OCI-LY7 (cell line): ENCODE measurements at regions not wholly inside any gene's neighbourhood (a gene's known extent, or its start where the extent isn't known, plus 50 kb on each side); places are given as distances from the start of the nearest gene placed in this dataset.

Experiments used
- BruUV-seq: library from RNA; stranded (reverse); fragments of 400-500 nt; replicated peaks from 2 replicates; lab custom pipeline; 2021; lab: Mats Ljungman, UMichigan
- CTCF ChIA-PET: fragments of 300-600 bp; sonication (Branson Sonifier 250); formaldehyde crosslinking; loops from one replicate; lab custom pipeline; 2022; ENCODE audit warnings: antibody characterized with exemption; ENCODE audit not compliant: unreplicated experiment; lab: Charles Lee
- POLR2A ChIA-PET: fragments of 300-600 bp; sonication (Branson Sonifier 250); formaldehyde crosslinking; loops from one replicate; lab custom pipeline; 2022; ENCODE audit warnings: antibody characterized with exemption; lab: Charles Lee
- DNase-seq: peaks from one replicate; pipeline ENCODE4 v3.0.0-alpha.2; 2015; ENCODE audit warnings: low spot score
- H2AFZ ChIP-seq: fragments of 200-600 bp; sonication (generic), shearing (Covaris generic); 2 replicates; pipeline ENCODE4 v1.6.1; 2014; ENCODE audit warnings: mild to moderate bottlenecking, antibody characterized with exemption, low read length, moderate library complexity
- H3K27ac ChIP-seq: fragments of 200-600 bp; sonication (generic); 2 replicates; pipeline ENCODE4 v1.5.1; 2014; ENCODE audit warnings: mixed run types, low read depth, mild to moderate bottlenecking, moderate library complexity, low read length, inconsistent platforms; ENCODE audit not compliant: poor library complexity, severe bottlenecking
- H3K36me3 ChIP-seq: fragments of 200-600 bp; sonication (generic); 2 replicates; pipeline ENCODE4 v1.6.1; 2014; ENCODE audit warnings: mild to moderate bottlenecking, antibody characterized with exemption, low read length, moderate library complexity, mixed read lengths; ENCODE audit not compliant: insufficient read depth
- H3K4me1 ChIP-seq: fragments of 200-600 bp; sonication (generic); 2 replicates; pipeline ENCODE4 v1.5.1; 2014; ENCODE audit warnings: mild to moderate bottlenecking, low read length; ENCODE audit not compliant: insufficient read depth, poor library complexity, severe bottlenecking
- H3K4me2 ChIP-seq: fragments of 200-600 bp; sonication (generic); 2 replicates; pipeline ENCODE4 v1.6.1; 2014; ENCODE audit warnings: mild to moderate bottlenecking, low read length
- H3K4me3 ChIP-seq: fragments of 200-600 bp; sonication (generic); 2 replicates; pipeline ENCODE4 v1.5.1; 2014; ENCODE audit warnings: mild to moderate bottlenecking, low read depth, low read length; ENCODE audit not compliant: poor library complexity, severe bottlenecking
- H3K79me2 ChIP-seq: fragments of 200-600 bp; sonication (generic); 2 replicates; pipeline ENCODE4 v1.6.1; 2016; ENCODE audit warnings: low read depth, mild to moderate bottlenecking, low read length, moderate library complexity, mixed read lengths; ENCODE audit not compliant: insufficient read depth
- H3K9me2 ChIP-seq: fragments of 200-600 bp; sonication (generic); 2 replicates; pipeline ENCODE4 v1.6.1; 2016; ENCODE audit warnings: mild to moderate bottlenecking, low read length, mixed read lengths; ENCODE audit not compliant: insufficient read depth
- H3K9me3 ChIP-seq: fragments of 200-600 bp; sonication (generic); 2 replicates; pipeline ENCODE4 v1.6.1; 2014; ENCODE audit warnings: mild to moderate bottlenecking, mixed run types, low read length, mixed read lengths
- H4K20me1 ChIP-seq: fragments of 200-600 bp; sonication (generic); 2 replicates; pipeline ENCODE4 v1.6.1; 2014; ENCODE audit warnings: mild to moderate bottlenecking, antibody characterized with exemption, low read length, moderate library complexity, mixed read lengths; ENCODE audit not compliant: insufficient read depth
- CTCF ChIP-seq: fragments of 200-600 bp; sonication (generic); conservative IDR thresholded peaks from 2 replicates; pipeline ENCODE4 v1.5.1; 2014; ENCODE audit warnings: mild to moderate bottlenecking, antibody characterized with exemption, low read length, moderate library complexity, mixed read lengths
- EZH2phosphoT487 ChIP-seq: fragments of 200-600 bp; sonication (generic); IDR thresholded peaks from 2 replicates; pipeline ENCODE4 v1.6.1; 2018; ENCODE audit warnings: low read depth, borderline replicate concordance, mild to moderate bottlenecking, mixed run types, antibody characterized with exemption, low read length, moderate library complexity, mixed read lengths
- intact Hi-C: fragments of 100-400 bp; cut with micrococcal nuclease; formaldehyde crosslinking; loops from one replicate; pipeline ENCODE4 v1.10.0; 2022; ENCODE audit not compliant: unreplicated experiment

GRCh38 chr9:126147936-126148870 lies 178.4 kb upstream of the MVB12B start:
- no peaks in the 10 kb centered on the region for H3K79me2 ChIP-seq
- no peaks in the 10 kb centered on the region for H3K9me3 ChIP-seq
- TF ChIP-seq EZH2phosphoT487 (no peak), CTCF (no peak)
- no peak overlapping the region for H3K4me3 ChIP-seq
- H3K4me2 ChIP-seq: no peak overlapping the region
- BruUV-seq: no TSS peak
- no peaks in the 10 kb centered on the region for H3K4me1 ChIP-seq
- POLR2A ChIA-PET: interaction anchor here (1.0 kb wide), 1 partner anchor 31 kb away, joined by 3 read pairs; no protein-coding TSS in a partner anchor
- H4K20me1 ChIP-seq: no peaks in the 10 kb centered on the region
- CTCF ChIA-PET: no interaction called here
- intact Hi-C loops: no loop called here
- no peak for DNase-seq
- H2AFZ ChIP-seq: no peak overlapping the region
- H3K27ac ChIP-seq: no peak overlapping the region
- H3K36me3 ChIP-seq: no peaks in the 10 kb centered on the region
- H3K9me2 ChIP-seq: no peaks in the 10 kb centered on the region

- Histone ChIP-seq H3K79me2 (no peaks in the 10 kb centered on the region), H3K4me1 (no peaks in the 10 kb centered on the region), H4K20me1 (no peaks in the 10 kb centered on the region), H3K36me3 (no peaks in the 10 kb centered on the region), H3K27ac (no peak overlapping the region), H3K9me3 (no peaks in the 10 kb centered on the region), H2AFZ (no peak overlapping the region), H3K9me2 (no peaks in the 10 kb centered on the region), H3K4me2 (no peak overlapping the region), H3K4me3 (no peak overlapping the region)
- DNase-seq: no peak
- POLR2A ChIA-PET: no interaction called here
- TF ChIP-seq EZH2phosphoT487 (no peak), CTCF (no peak)
- CTCF ChIA-PET: no interaction called here
- BruUV-seq: no TSS peak
- intact Hi-C loops: no loop called here
These were observed 177.6 kb upstream of the MVB12B start for GRCh38 chr9:126148994-126149393.

GRCh38 chr9:126149661-126150060 lies 177.0 kb upstream of the MVB12B start:
- BruUV-seq: no TSS peak
- no peak overlapping the region for H3K27ac ChIP-seq
- no peaks in the 10 kb centered on the region for H3K4me1 ChIP-seq
- no peak overlapping the region for H2AFZ ChIP-seq
- H3K9me2 ChIP-seq: no peaks in the 10 kb centered on the region
- CTCF ChIA-PET: no interaction called here
- H3K79me2 ChIP-seq: no peaks in the 10 kb centered on the region
- no peak for DNase-seq
- TF ChIP-seq EZH2phosphoT487 (no peak), CTCF (no peak)
- H4K20me1 ChIP-seq: no peaks in the 10 kb centered on the region
- no peaks in the 10 kb centered on the region for H3K9me3 ChIP-seq
- H3K4me2 ChIP-seq: no peak overlapping the region
- H3K36me3 ChIP-seq: no peaks in the 10 kb centered on the region
- no peak overlapping the region for H3K4me3 ChIP-seq
- intact Hi-C loops: no loop called here
- POLR2A ChIA-PET: no interaction called here
